ENCODE measurements at regions not wholly inside any gene's neighbourhood (a gene's known extent, or its start where the extent isn't known, plus 50 kb on each side); places are given as distances from the start of the nearest gene placed in this dataset.
A peak's percentile ranks its signal among the peaks of the same experiment; 100 is the strongest.

- DNase-seq (ENCODE audit: extremely low spot score, unreplicated experiment) = no peak
- no peaks in the 10 kb centered on the region for H3K36me3 Mint-ChIP-seq
Observed at GRCh38 chr1:185681034-185681633, 53.1 kb upstream of the HMCN1 start.

GRCh38 chr1:185680453-185680852 is 53.7 kb upstream of the HMCN1 start:
- Mint-ChIP-seq H3K27me3 (peaks cover 3% of the 10 kb centered on the region), H3K4me1 (ENCODE audit: unreplicated experiment) (no peaks in the 10 kb centered on the region), H3K9me3 (no peaks in the 10 kb centered on the region), H3K36me3 (no peaks in the 10 kb centered on the region), H3K27ac (no peak overlapping the region), H3K4me3 (no peak overlapping the region)
- DNase-seq (ENCODE audit: extremely low spot score, unreplicated experiment) = no peak
- TF ChIP-seq CTCF (conservative IDR thresholded peaks at IDR 0.05) = no peak

More at GRCh38 chr1:185681034-185681633, 53.1 kb upstream of the HMCN1 start:
- Mint-ChIP-seq H3K9me3 (no peaks in the 10 kb centered on the region), H3K4me3 (no peak overlapping the region), H3K4me1 (ENCODE audit: unreplicated experiment) (no peaks in the 10 kb centered on the region), H3K27me3 (peaks cover 3% of the 10 kb centered on the region), H3K27ac (no peak overlapping the region)
- peak; percentile 74 for TF ChIP-seq CTCF (conservative IDR thresholded peaks at IDR 0.05)

- Mint-ChIP-seq H3K9me3 (no peaks in the 10 kb centered on the region), H3K27ac (no peak overlapping the region), H3K4me3 (no peak overlapping the region), H3K27me3 (peaks cover 3% of the 10 kb centered on the region), H3K4me1 (ENCODE audit: unreplicated experiment) (no peaks in the 10 kb centered on the region), H3K36me3 (no peaks in the 10 kb centered on the region)
- no peak for TF ChIP-seq CTCF (conservative IDR thresholded peaks at IDR 0.05)
- DNase-seq (ENCODE audit: extremely low spot score, unreplicated experiment) = no peak
Observed at GRCh38 chr1:185679220-185679619, 55.0 kb upstream of the HMCN1 start.

GRCh38 chr1:185676969-185677368 is 57.2 kb upstream of the HMCN1 start:
- Mint-ChIP-seq H3K27me3 (peaks cover 3% of the 10 kb centered on the region), H3K9me3 (no peaks in the 10 kb centered on the region), H3K36me3 (no peaks in the 10 kb centered on the region), H3K4me1 (ENCODE audit: unreplicated experiment) (no peaks in the 10 kb centered on the region), H3K4me3 (no peak overlapping the region), H3K27ac (no peak overlapping the region)
- TF ChIP-seq CTCF (conservative IDR thresholded peaks at IDR 0.05) = no peak
- no peak for DNase-seq (ENCODE audit: extremely low spot score, unreplicated experiment)

GRCh38 chr1:185674201-185674600 is 60.0 kb upstream of the HMCN1 start:
- no peak for DNase-seq (ENCODE audit: extremely low spot score, unreplicated experiment)
- no peak for TF ChIP-seq CTCF (conservative IDR thresholded peaks at IDR 0.05)
- Mint-ChIP-seq H3K27ac (no peak overlapping the region), H3K27me3 (no peaks in the 10 kb centered on the region), H3K4me1 (ENCODE audit: unreplicated experiment) (no peaks in the 10 kb centered on the region), H3K9me3 (no peaks in the 10 kb centered on the region), H3K4me3 (no peak overlapping the region), H3K36me3 (no peaks in the 10 kb centered on the region)

Measured in type B pancreatic cell (in vitro differentiated cells).